ENCODE measurements at regions not wholly inside any gene's neighbourhood (a gene's known extent, or its start where the extent isn't known, plus 50 kb on each side); places are given as distances from the start of the nearest gene placed in this dataset.

- TF ChIP-seq CTCF (IDR thresholded peaks at IDR 0.05) = no peak
- no peak for TF ChIP-seq POLR2A (IDR thresholded peaks at IDR 0.05)
Measured at GRCh38 chr12:89260841-89261637, 91.3 kb downstream of the DUSP6 start.

Data from heart left ventricle (tissue), 13 donors.